ENCODE measurements at regions not wholly inside any gene's neighbourhood (a gene's known extent, or its start where the extent isn't known, plus 50 kb on each side); places are given as distances from the start of the nearest gene placed in this dataset.

DNA sequence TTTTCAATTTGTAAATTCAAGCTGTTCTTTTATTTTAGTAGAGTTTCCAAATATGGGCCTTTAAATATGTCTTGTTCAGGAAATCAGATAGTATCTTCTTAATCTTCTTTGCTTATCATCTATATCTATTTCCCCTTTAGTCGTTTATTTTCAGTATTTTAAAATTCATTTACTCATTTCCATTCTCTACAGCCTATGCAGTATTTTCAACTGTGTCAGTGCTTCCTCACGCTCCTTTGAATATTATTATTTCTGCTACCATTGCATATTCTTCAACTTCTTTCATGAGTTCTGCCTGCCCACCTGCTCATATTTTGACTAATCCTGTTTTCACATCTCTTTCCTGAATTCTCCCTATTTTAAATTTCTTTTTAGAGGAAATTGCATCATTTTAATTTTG lies 185.4 kb downstream of the DKK2 start:
- H3K4me3 ChIP-seq (ENCODE audit: control insufficient read depth, low read depth, low read length): no peak overlapping the region
- no peak for TF ChIP-seq CTCF (IDR thresholded peaks at IDR 0.05; ENCODE audit: control insufficient read depth, insufficient read depth, low read depth, low read length, missing control alignments)
- no peak for DNase-seq (ENCODE audit: low read depth)

DNA sequence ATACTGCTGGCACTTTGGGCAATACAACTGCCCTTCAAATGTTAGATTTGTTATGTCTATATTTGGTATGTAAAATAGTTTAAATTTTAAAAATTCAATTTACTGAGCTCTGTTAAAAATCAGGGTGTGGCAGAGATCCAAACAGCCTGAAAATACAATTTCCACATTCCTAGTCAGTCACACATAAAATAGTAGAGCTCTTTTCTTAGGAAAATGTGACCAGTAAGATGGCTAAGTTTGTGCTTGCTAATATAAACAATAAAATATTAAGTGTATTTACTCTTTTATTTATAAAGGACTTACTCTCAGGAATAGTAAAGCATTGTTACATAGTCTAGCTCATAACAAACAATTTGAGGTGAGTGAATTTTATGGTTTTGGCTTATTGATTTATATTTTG lies 200.2 kb downstream of the DKK2 start:
- no peak for DNase-seq (ENCODE audit: low read depth)
- no peak for TF ChIP-seq CTCF (IDR thresholded peaks at IDR 0.05; ENCODE audit: control insufficient read depth, insufficient read depth, low read depth, low read length, missing control alignments)
- H3K4me3 ChIP-seq (ENCODE audit: control insufficient read depth, low read depth, low read length): no peak overlapping the region

GRCh38 chr4:106830879-106831278 lies 205.2 kb downstream of the DKK2 start:
- DNase-seq (ENCODE audit: low read depth): no peak
- no peak overlapping the region for H3K4me3 ChIP-seq (ENCODE audit: control insufficient read depth, low read depth, low read length)

GRCh38 chr4:106818764-106819163 lies 217.3 kb downstream of the DKK2 start:
- no peak for DNase-seq (ENCODE audit: low read depth)
- TF ChIP-seq CTCF (IDR thresholded peaks at IDR 0.05; ENCODE audit: control insufficient read depth, insufficient read depth, low read depth, low read length, missing control alignments): peak; percentile 32
- no peak overlapping the region for H3K4me3 ChIP-seq (ENCODE audit: control insufficient read depth, low read depth, low read length)

More at GRCh38 chr4:106830879-106831278, 205.2 kb downstream of the DKK2 start:
- no peak for TF ChIP-seq CTCF (IDR thresholded peaks at IDR 0.05; ENCODE audit: control insufficient read depth, insufficient read depth, low read depth, low read length, missing control alignments)

- TF ChIP-seq CTCF (IDR thresholded peaks at IDR 0.05; ENCODE audit: control insufficient read depth, insufficient read depth, low read depth, low read length, missing control alignments): no peak
- H3K4me3 ChIP-seq (ENCODE audit: control insufficient read depth, low read depth, low read length): no peak overlapping the region
- peak; percentile 55 for DNase-seq (ENCODE audit: low read depth)
Observed at GRCh38 chr4:106816496-106816895, 219.6 kb downstream of the DKK2 start.

DNA sequence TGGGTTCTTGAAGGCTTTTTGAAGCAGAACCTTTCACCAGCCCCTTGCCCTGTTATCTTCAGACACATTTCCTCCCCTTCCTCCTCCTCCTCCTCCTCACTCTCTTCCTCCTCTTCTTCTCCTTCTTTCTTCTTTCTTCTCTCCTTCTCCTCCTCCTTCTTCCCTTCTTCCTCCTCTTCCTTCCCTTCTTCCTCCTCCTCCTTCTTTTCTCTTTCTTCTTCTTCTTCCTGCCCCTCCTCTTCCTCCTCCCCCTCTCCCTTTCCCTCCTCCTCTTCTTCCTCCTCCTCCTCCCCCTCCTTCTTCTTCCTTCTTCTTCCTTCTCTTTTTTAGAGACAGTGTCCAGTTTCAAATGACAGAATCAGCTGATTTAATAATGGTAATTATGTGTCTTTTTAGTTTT lies 226.0 kb downstream of the DKK2 start:
- DNase-seq (ENCODE audit: low read depth): no peak
- no peak overlapping the region for H3K4me3 ChIP-seq (ENCODE audit: control insufficient read depth, low read depth, low read length)
- no peak for TF ChIP-seq CTCF (IDR thresholded peaks at IDR 0.05; ENCODE audit: control insufficient read depth, insufficient read depth, low read depth, low read length, missing control alignments)

DNA sequence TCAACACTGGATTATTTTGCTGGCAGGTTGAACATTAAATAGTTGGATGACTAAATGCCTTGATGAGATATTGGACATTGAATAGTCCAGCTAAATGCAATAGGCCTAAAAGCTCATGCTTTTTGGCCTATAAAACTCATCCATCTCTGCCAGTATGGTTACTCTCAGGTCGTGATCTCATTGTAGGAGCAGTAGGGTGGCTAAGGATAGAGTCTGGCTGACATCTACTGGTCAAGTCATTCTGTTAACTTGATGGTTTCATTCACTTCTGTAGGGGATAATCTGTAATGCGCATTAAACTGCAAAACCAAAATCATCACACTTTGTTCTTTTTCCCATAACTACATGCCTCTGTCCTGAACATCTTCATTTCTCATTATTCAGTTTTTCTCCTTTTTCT lies 227.0 kb downstream of the DKK2 start:
- peak; percentile 63 for TF ChIP-seq CTCF (IDR thresholded peaks at IDR 0.05; ENCODE audit: control insufficient read depth, insufficient read depth, low read depth, low read length, missing control alignments)
- no peak overlapping the region for H3K4me3 ChIP-seq (ENCODE audit: control insufficient read depth, low read depth, low read length)
- DNase-seq (ENCODE audit: low read depth): no peak
